ENCODE measurements at regions not wholly inside any gene's neighbourhood (a gene's known extent, or its start where the extent isn't known, plus 50 kb on each side); places are given as distances from the start of the nearest gene placed in this dataset.
"Not testable (repeated sequence)": the region's sequence is repeated elsewhere in the genome, so short reads cannot be mapped to it uniquely, and the experiment has no call there.

- POLR2A ChIA-PET; H3K9me3 ChIP-seq (ENCODE audit: control insufficient read depth, insufficient read depth, low read depth, low read length); H3K36me3 ChIP-seq (ENCODE audit: control insufficient read depth in 2 of 2, insufficient read depth in 1 of 2, low read length in 2 of 2); H3K4me3 ChIP-seq (ENCODE audit: low read depth, low read length); H3K4me1 ChIP-seq (ENCODE audit: control insufficient read depth, insufficient read depth, low read length); H3K27ac ChIP-seq (ENCODE audit: extremely low read depth, low read depth, low read length); CTCF ChIA-PET: not testable (repeated sequence)
Measured at GRCh38 chr15:87548590-87548989, 707.9 kb downstream of the NTRK3 start.

- H3K36me3 ChIP-seq (ENCODE audit: control insufficient read depth in 2 of 2, insufficient read depth in 1 of 2, low read length in 2 of 2): no peaks in the 10 kb centered on the region
- H3K4me1 ChIP-seq (ENCODE audit: control insufficient read depth, insufficient read depth, low read length): no peaks in the 10 kb centered on the region
- H3K9me3 ChIP-seq (ENCODE audit: control insufficient read depth, insufficient read depth, low read depth, low read length): no peaks in the 10 kb centered on the region
- ChIA-PET POLR2A (no interaction called here), CTCF (interaction anchor here (0.5 to 1.6 kb wide), 2 partner anchors 19 to 57 kb away, joined by 3 to 4 read pairs; no protein-coding TSS in a partner anchor)
- TF ChIP-seq ZNF600 (tag by site-specific recombination; IDR thresholded peaks at IDR 0.05) (no peak), ZNF558 (tag by site-specific recombination; IDR thresholded peaks at IDR 0.05) (no peak)
- H3K27ac ChIP-seq (ENCODE audit: extremely low read depth, low read depth, low read length): no peak overlapping the region
- H3K4me3 ChIP-seq (ENCODE audit: low read depth, low read length): no peak overlapping the region
Measured at GRCh38 chr15:87547470-87548181, 708.9 kb downstream of the NTRK3 start.

GRCh38 chr15:87538327-87538834 lies 718.2 kb downstream of the NTRK3 start:
- ChIA-PET CTCF (no interaction called here), POLR2A (no interaction called here)
- no peaks in the 10 kb centered on the region for H3K4me1 ChIP-seq (ENCODE audit: control insufficient read depth, insufficient read depth, low read length)
- H3K27ac ChIP-seq (ENCODE audit: extremely low read depth, low read depth, low read length): no peak overlapping the region
- H3K4me3 ChIP-seq (ENCODE audit: low read depth, low read length): no peak overlapping the region
- H3K9me3 ChIP-seq (ENCODE audit: control insufficient read depth, insufficient read depth, low read depth, low read length): no peaks in the 10 kb centered on the region
- no peak for TF ChIP-seq PRDM2 (tag by site-specific recombination; IDR thresholded peaks at IDR 0.05; ENCODE audit: borderline replicate concordance)
- no peaks in the 10 kb centered on the region for H3K36me3 ChIP-seq (ENCODE audit: control insufficient read depth in 2 of 2, insufficient read depth in 1 of 2, low read length in 2 of 2)

- H3K27ac ChIP-seq (ENCODE audit: extremely low read depth, low read depth, low read length): no peak overlapping the region
- ChIA-PET CTCF (interaction anchor here (0.6 kb wide), 1 partner anchor 50 kb away, joined by 3 read pairs; no protein-coding TSS in a partner anchor), POLR2A (no interaction called here)
Measured at GRCh38 chr15:87537295-87537694, 719.2 kb downstream of the NTRK3 start.

GRCh38 chr15:87533637-87534036 lies 722.9 kb downstream of the NTRK3 start:
- H3K9me3 ChIP-seq (ENCODE audit: control insufficient read depth, insufficient read depth, low read depth, low read length); POLR2A ChIA-PET; CTCF ChIA-PET; H3K27ac ChIP-seq (ENCODE audit: extremely low read depth, low read depth, low read length); H3K4me3 ChIP-seq (ENCODE audit: low read depth, low read length); H3K36me3 ChIP-seq (ENCODE audit: control insufficient read depth in 2 of 2, insufficient read depth in 1 of 2, low read length in 2 of 2); H3K4me1 ChIP-seq (ENCODE audit: control insufficient read depth, insufficient read depth, low read length): not testable (repeated sequence)

More at GRCh38 chr15:87537295-87537694, 719.2 kb downstream of the NTRK3 start:
- Histone ChIP-seq H3K4me1 (ENCODE audit: control insufficient read depth, insufficient read depth, low read length) (no peaks in the 10 kb centered on the region), H3K9me3 (ENCODE audit: control insufficient read depth, insufficient read depth, low read depth, low read length) (no peaks in the 10 kb centered on the region), H3K4me3 (ENCODE audit: low read depth, low read length) (no peak overlapping the region), H3K36me3 (ENCODE audit: control insufficient read depth in 2 of 2, insufficient read depth in 1 of 2, low read length in 2 of 2) (no peaks in the 10 kb centered on the region)
- TF ChIP-seq ZNF530 (tag by site-specific recombination; IDR thresholded peaks at IDR 0.05; ENCODE audit: low read depth): no peak
- TF ChIP-seq ZNF513 (tag by site-specific recombination; IDR thresholded peaks at IDR 0.05): no peak
- no peak for TF ChIP-seq ZNF837 (tag by site-specific recombination; IDR thresholded peaks at IDR 0.05)
- no peak for TF ChIP-seq ZNF341 (tag by site-specific recombination; IDR thresholded peaks at IDR 0.05; ENCODE audit: low read depth)
- no peak for TF ChIP-seq ZNF521 (tag by site-specific recombination; IDR thresholded peaks at IDR 0.05)
- TF ChIP-seq KLF1 (tag by site-specific recombination; IDR thresholded peaks at IDR 0.05): no peak
- no peak for TF ChIP-seq TRIM28 (IDR thresholded peaks at IDR 0.05; ENCODE audit: borderline replicate concordance, low read length)
- TF ChIP-seq ZNF292 (tag by site-specific recombination; IDR thresholded peaks at IDR 0.05; ENCODE audit: borderline replicate concordance, low read depth): no peak
- no peak for TF ChIP-seq ZNF707 (tag by site-specific recombination; IDR thresholded peaks at IDR 0.05)
- no peak for TF ChIP-seq ZNF416 (tag by site-specific recombination; IDR thresholded peaks at IDR 0.05)
